Peyer's patch (tissue), 4 donors: ENCODE measurements at regions not wholly inside any gene's neighbourhood (a gene's known extent, or its start where the extent isn't known, plus 50 kb on each side); places are given as distances from the start of the nearest gene placed in this dataset.

Experiments used
- POLR2A ChIP-seq, 2 donors: fragments of 450-650 bp; IDR thresholded peaks; one replicate each; pipeline ENCODE4 v1.5.1; 2017; ENCODE audit warnings: antibody characterized with exemption in 2 of 2, mild to moderate bottlenecking in 2 of 2, moderate library complexity in 2 of 2
- TF ChIP-seq, protein P1 (sequence below), 6 experiments: fragments of 450-650 bp in 4 of 6; fragments of 200-600 bp in 2 of 6; sonication (generic) in 1 of 6; IDR thresholded peaks; one replicate each; pipeline ENCODE4 v1.5.1; 2017 to 2019; ENCODE audit warnings: antibody characterized with exemption in 6 of 6, mild to moderate bottlenecking in 3 of 6, moderate library complexity in 1 of 6

DNA sequence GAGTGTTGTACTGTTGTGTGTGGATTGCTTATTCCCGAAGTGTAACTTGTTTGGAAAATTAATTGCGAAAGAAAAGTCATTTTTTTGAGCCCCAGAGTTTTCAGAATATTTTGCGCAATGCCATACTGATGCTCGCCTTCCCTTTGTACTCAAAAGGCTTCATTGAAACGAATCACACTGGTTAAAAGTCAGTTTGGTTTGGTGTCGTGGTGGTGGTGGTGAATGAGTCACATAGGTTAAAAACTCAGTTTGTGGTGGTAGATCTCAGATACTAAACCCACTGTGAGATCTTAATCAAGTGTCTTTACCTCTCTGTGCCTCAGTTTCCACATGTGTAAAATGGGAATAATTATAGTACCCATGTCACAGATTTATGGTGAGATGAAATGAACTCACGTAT is 61.1 kb upstream of the IL6 start:
- TF ChIP-seq, protein P1, sequence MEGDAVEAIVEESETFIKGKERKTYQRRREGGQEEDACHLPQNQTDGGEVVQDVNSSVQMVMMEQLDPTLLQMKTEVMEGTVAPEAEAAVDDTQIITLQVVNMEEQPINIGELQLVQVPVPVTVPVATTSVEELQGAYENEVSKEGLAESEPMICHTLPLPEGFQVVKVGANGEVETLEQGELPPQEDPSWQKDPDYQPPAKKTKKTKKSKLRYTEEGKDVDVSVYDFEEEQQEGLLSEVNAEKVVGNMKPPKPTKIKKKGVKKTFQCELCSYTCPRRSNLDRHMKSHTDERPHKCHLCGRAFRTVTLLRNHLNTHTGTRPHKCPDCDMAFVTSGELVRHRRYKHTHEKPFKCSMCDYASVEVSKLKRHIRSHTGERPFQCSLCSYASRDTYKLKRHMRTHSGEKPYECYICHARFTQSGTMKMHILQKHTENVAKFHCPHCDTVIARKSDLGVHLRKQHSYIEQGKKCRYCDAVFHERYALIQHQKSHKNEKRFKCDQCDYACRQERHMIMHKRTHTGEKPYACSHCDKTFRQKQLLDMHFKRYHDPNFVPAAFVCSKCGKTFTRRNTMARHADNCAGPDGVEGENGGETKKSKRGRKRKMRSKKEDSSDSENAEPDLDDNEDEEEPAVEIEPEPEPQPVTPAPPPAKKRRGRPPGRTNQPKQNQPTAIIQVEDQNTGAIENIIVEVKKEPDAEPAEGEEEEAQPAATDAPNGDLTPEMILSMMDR (IDR thresholded peaks at IDR 0.05) = no peak
- no peak for TF ChIP-seq POLR2A (IDR thresholded peaks at IDR 0.05)
